H9 (cell line): ENCODE measurements at regions not wholly inside any gene's neighbourhood (a gene's known extent, or its start where the extent isn't known, plus 50 kb on each side); places are given as distances from the start of the nearest gene placed in this dataset.
A peak's percentile ranks its signal among the peaks of the same experiment; 100 is the strongest.

Experiments
- DNase-seq: peaks from one replicate; pipeline ENCODE4 v3.0.0-alpha.2; 2017
- H2AFZ ChIP-seq: one replicate; pipeline ENCODE4 v1.6.1; 2013; ENCODE audit warnings: mild to moderate bottlenecking, low read length, control low read depth, moderate library complexity
- H2AK5ac ChIP-seq: 2 replicates; pipeline ENCODE4 v1.6.1; 2013; ENCODE audit warnings: low read length, control low read depth, mixed read lengths; ENCODE audit not compliant: insufficient read length
- H2BK120ac ChIP-seq: one replicate; pipeline ENCODE4 v1.6.1; 2013; ENCODE audit warnings: low read depth, mild to moderate bottlenecking, low read length, control low read depth, inconsistent platforms; ENCODE audit not compliant: poor library complexity, severe bottlenecking
- H2BK12ac ChIP-seq: 2 replicates; pipeline ENCODE4 v1.6.1; 2013; ENCODE audit warnings: low read length, control low read depth, mixed read lengths, low read depth; ENCODE audit not compliant: insufficient read length
- H2BK15ac ChIP-seq: 2 replicates; pipeline ENCODE4 v1.6.1; 2013; ENCODE audit warnings: low read depth, low read length, control low read depth
- H2BK20ac ChIP-seq: one replicate; pipeline ENCODE4 v1.6.1; 2013; ENCODE audit warnings: low read depth, mild to moderate bottlenecking, low read length, control low read depth, inconsistent platforms; ENCODE audit not compliant: poor library complexity, severe bottlenecking
- H2BK5ac ChIP-seq: 2 replicates; pipeline ENCODE4 v1.6.1; 2013; ENCODE audit warnings: low read length, control low read depth, mixed read lengths; ENCODE audit not compliant: insufficient read length
- H3K14ac ChIP-seq: 2 replicates; pipeline ENCODE4 v1.6.1; 2013; ENCODE audit warnings: low read length, control low read depth; ENCODE audit not compliant: insufficient read depth
- H3K18ac ChIP-seq: 2 replicates; pipeline ENCODE4 v1.6.1; 2013; ENCODE audit warnings: low read depth, mild to moderate bottlenecking, mixed read lengths, low read length, control low read depth; ENCODE audit not compliant: insufficient read length
- H3K23ac ChIP-seq: 2 replicates; pipeline ENCODE4 v1.6.1; 2013; ENCODE audit warnings: low read length, control low read depth, mixed read lengths, low read depth; ENCODE audit not compliant: insufficient read length
- H3K23me2 ChIP-seq: 2 replicates; pipeline ENCODE4 v1.6.1; 2013; ENCODE audit warnings: low read depth, mild to moderate bottlenecking, mixed read lengths, low read length, control low read depth; ENCODE audit not compliant: insufficient read length, poor library complexity, severe bottlenecking
- H3K27ac ChIP-seq: 2 replicates; pipeline ENCODE4 v1.5.1; 2013; ENCODE audit warnings: low read length, control low read depth, mixed read lengths, low read depth; ENCODE audit not compliant: insufficient read length
- H3K27me3 ChIP-seq: 2 replicates; pipeline ENCODE4 v1.6.1; 2013; ENCODE audit warnings: low read length, control low read depth, inconsistent platforms; ENCODE audit not compliant: insufficient read depth
- H3K4ac ChIP-seq: 2 replicates; pipeline ENCODE4 v1.6.1; 2013; ENCODE audit warnings: low read depth, mild to moderate bottlenecking, control low read depth, inconsistent platforms, low read length, moderate library complexity
- H3K4me1 ChIP-seq: 2 replicates; pipeline ENCODE4 v1.6.1; 2013; ENCODE audit warnings: low read length, control low read depth, inconsistent platforms; ENCODE audit not compliant: insufficient read depth
- H3K4me2 ChIP-seq: 2 replicates; pipeline ENCODE4 v1.6.1; 2013; ENCODE audit warnings: low read length, control low read depth, mixed read lengths; ENCODE audit not compliant: insufficient read length, insufficient read depth
- H3K56ac ChIP-seq: 2 replicates; pipeline ENCODE4 v1.6.1; 2013; ENCODE audit warnings: low read depth, mild to moderate bottlenecking, mixed read lengths, low read length, control low read depth; ENCODE audit not compliant: insufficient read length
- H3K79me1 ChIP-seq: 2 replicates; pipeline ENCODE4 v1.6.1; 2013; ENCODE audit warnings: low read depth, mild to moderate bottlenecking, moderate library complexity, low read length, control low read depth, inconsistent platforms; ENCODE audit not compliant: insufficient read depth, poor library complexity, severe bottlenecking
- H3K79me2 ChIP-seq: 2 replicates; pipeline ENCODE4 v1.6.1; 2013; ENCODE audit warnings: low read length, control low read depth, inconsistent platforms; ENCODE audit not compliant: insufficient read depth
- H3K9ac ChIP-seq: 2 replicates; pipeline ENCODE4 v1.6.1; 2013; ENCODE audit warnings: low read length, control low read depth, mixed read lengths; ENCODE audit not compliant: insufficient read length; ENCODE audit errors: extremely low read depth
- H3K9me3 ChIP-seq: one replicate; pipeline ENCODE4 v1.6.1; 2013; ENCODE audit warnings: low read depth, low read length, inconsistent platforms; ENCODE audit not compliant: control insufficient read depth
- H3T11ph ChIP-seq: one replicate; pipeline ENCODE4 v1.6.1; 2013; ENCODE audit warnings: mild to moderate bottlenecking, low read length, control low read depth, inconsistent platforms
- H4K20me1 ChIP-seq: one replicate; pipeline ENCODE4 v1.6.1; 2013; ENCODE audit not compliant: control insufficient read depth, insufficient read length, insufficient read depth
- H4K5ac ChIP-seq: 2 replicates; pipeline ENCODE4 v1.6.1; 2013; ENCODE audit warnings: low read depth, mild to moderate bottlenecking, mixed read lengths, low read length, control low read depth; ENCODE audit not compliant: insufficient read length
- H4K8ac ChIP-seq: replicated peaks from 2 replicates; pipeline ENCODE4 v1.6.1; 2013; ENCODE audit warnings: low read length, control low read depth, mixed read lengths, low read depth; ENCODE audit not compliant: insufficient read length
- H4K91ac ChIP-seq: 2 replicates; pipeline ENCODE4 v1.6.1; 2013; ENCODE audit warnings: low read depth, mild to moderate bottlenecking, moderate library complexity, mixed read lengths, low read length, control low read depth; ENCODE audit not compliant: insufficient read length
- H3K27ac Mint-ChIP-seq, 3 experiments: 2 replicates in 2 of 3; 3 replicates in 1 of 3; pipeline ENCODE4 v1.8.0; 2020 to 2021; ENCODE audit warnings: mixed read lengths in 3 of 3, mild to moderate bottlenecking in 1 of 3, moderate library complexity in 1 of 3
- H3K27me3 Mint-ChIP-seq: 2 replicates; pipeline ENCODE4 v1.8.0; 2021; ENCODE audit warnings: low read depth, mild to moderate bottlenecking, moderate library complexity, mixed read lengths
- H3K36me3 Mint-ChIP-seq, 3 experiments: 2 replicates in 2 of 3; 3 replicates in 1 of 3; pipeline ENCODE4 v1.8.0; 2020 to 2021; ENCODE audit warnings: low read depth in 3 of 3, mixed read lengths in 3 of 3; ENCODE audit not compliant: insufficient read depth in 1 of 3
- H3K4me1 Mint-ChIP-seq, 2 experiments: 2 replicates each; pipeline ENCODE4 v1.8.0; 2020; ENCODE audit warnings: mixed read lengths in 2 of 2
- H3K4me3 Mint-ChIP-seq, 2 experiments: 2 replicates in 1 of 2; 3 replicates in 1 of 2; pipeline ENCODE4 v1.8.0; 2020 to 2021; ENCODE audit warnings: mild to moderate bottlenecking in 2 of 2, mixed read lengths in 2 of 2, moderate library complexity in 1 of 2
- H3K9me3 Mint-ChIP-seq, 2 experiments: 2 replicates in 1 of 2; 3 replicates in 1 of 2; pipeline ENCODE4 v1.8.0; 2020; ENCODE audit warnings: mild to moderate bottlenecking in 2 of 2, mixed read lengths in 2 of 2, moderate library complexity in 1 of 2
- WGBS: extraction: QIAGEN DNeasy Blood & Tissue Kit; methylation state at CpG from one replicate; pipeline ENCODE4 v1.1.7; 2013; ENCODE audit warnings: missing lambda C conversion rate, low lambda C conversion rate, mixed read lengths; ENCODE audit not compliant: insufficient read length; ENCODE audit errors: extremely low coverage; 5-methylcytosine and 5-hydroxymethylcytosine counted together
- TF ChIP-seq, protein P1 (sequence below): fragments of 200-600 bp; sonication (generic); conservative IDR thresholded peaks from 3 replicates; pipeline ENCODE4 v1.8.0; 2021; ENCODE audit warnings: antibody characterized with exemption, mild to moderate bottlenecking

DNA sequence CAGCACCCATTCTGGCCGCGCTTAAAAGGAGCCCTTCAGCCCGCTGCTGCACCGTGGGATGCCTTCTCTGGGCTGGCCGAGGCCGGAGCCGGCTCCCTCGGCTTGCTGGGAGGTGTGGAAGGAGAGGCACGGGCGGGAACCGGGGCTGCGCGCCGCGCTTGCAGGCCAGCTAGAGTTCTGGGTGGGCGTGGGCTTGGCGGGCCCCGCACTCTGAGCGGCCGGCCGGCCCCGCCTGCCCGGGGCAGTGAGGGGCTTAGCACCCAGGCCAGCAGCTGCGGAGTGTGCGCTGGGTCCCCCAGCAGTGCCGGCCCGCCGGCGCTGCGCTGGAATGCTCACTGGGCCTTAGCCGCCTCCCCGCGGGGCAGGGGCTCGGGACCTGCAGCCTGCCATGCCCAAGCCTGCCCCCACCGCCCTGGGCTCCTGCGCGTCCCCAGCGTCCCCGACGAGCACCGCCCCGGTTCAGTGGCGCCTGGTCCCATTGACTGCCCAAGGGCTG, 111.3 kb downstream of the PCDH18 start:
- no peak overlapping the region for H3K9ac ChIP-seq
- no peak overlapping the region for H3K14ac ChIP-seq
- no peak overlapping the region for H3K27ac ChIP-seq
- Mint-ChIP-seq H3K27ac (no peak overlapping the region), H3K36me3 (peaks cover 0 to 14% (median 0%) of the 10 kb centered on the region in 3 experiments; a peak in 4 of 7 replicates), H3K27me3 (no peaks in the 10 kb centered on the region), H3K9me3 (no peaks in the 10 kb centered on the region; a peak in 2 of 5 replicates), H3K4me1 (peaks cover 3 to 4% of the 10 kb centered on the region in 2 experiments; a peak in 2 of 4 replicates), H3K4me3 (no peak overlapping the region)
- no peak overlapping the region for H3T11ph ChIP-seq
- no peak overlapping the region for H2BK5ac ChIP-seq
- DNase-seq = peak; percentile 54
- no peak overlapping the region for H2BK12ac ChIP-seq
- H3K4ac ChIP-seq = no peak overlapping the region
- H2AK5ac ChIP-seq = no peak overlapping the region
- H3K4me2 ChIP-seq = no peak overlapping the region
- TF ChIP-seq, protein P1, sequence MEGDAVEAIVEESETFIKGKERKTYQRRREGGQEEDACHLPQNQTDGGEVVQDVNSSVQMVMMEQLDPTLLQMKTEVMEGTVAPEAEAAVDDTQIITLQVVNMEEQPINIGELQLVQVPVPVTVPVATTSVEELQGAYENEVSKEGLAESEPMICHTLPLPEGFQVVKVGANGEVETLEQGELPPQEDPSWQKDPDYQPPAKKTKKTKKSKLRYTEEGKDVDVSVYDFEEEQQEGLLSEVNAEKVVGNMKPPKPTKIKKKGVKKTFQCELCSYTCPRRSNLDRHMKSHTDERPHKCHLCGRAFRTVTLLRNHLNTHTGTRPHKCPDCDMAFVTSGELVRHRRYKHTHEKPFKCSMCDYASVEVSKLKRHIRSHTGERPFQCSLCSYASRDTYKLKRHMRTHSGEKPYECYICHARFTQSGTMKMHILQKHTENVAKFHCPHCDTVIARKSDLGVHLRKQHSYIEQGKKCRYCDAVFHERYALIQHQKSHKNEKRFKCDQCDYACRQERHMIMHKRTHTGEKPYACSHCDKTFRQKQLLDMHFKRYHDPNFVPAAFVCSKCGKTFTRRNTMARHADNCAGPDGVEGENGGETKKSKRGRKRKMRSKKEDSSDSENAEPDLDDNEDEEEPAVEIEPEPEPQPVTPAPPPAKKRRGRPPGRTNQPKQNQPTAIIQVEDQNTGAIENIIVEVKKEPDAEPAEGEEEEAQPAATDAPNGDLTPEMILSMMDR = no peak
- no peaks in the 10 kb centered on the region for H3K27me3 ChIP-seq
- no peaks in the 10 kb centered on the region for H3K23me2 ChIP-seq
- H4K8ac ChIP-seq = no peak overlapping the region
- H3K23ac ChIP-seq = no peak overlapping the region
- no peak overlapping the region for H2BK20ac ChIP-seq
- H4K5ac ChIP-seq = no peak overlapping the region
- H3K79me2 ChIP-seq = no peaks in the 10 kb centered on the region
- H3K9me3 ChIP-seq = no peaks in the 10 kb centered on the region
- no peak overlapping the region for H3K56ac ChIP-seq
- H3K79me1 ChIP-seq = no peaks in the 10 kb centered on the region
- no peak overlapping the region for H4K91ac ChIP-seq
- H2BK15ac ChIP-seq = no peak overlapping the region
- WGBS = no CpG with 5 or more reads among the region's 43 CpGs
- H2AFZ ChIP-seq = no peak overlapping the region
- H3K18ac ChIP-seq = no peak overlapping the region
- no peak overlapping the region for H2BK120ac ChIP-seq
- no peaks in the 10 kb centered on the region for H4K20me1 ChIP-seq
- no peaks in the 10 kb centered on the region for H3K4me1 ChIP-seq
